ENCODE measurements at regions not wholly inside any gene's neighbourhood (a gene's known extent, or its start where the extent isn't known, plus 50 kb on each side); places are given as distances from the start of the nearest gene placed in this dataset.
A peak's percentile ranks its signal among the peaks of the same experiment; 100 is the strongest.

- TF ChIP-seq CTCF (IDR thresholded peaks at IDR 0.05) = no peak
- H3K27ac ChIP-seq = no peak overlapping the region
- H3K4me1 ChIP-seq = no peaks in the 10 kb centered on the region
- H3K9me3 ChIP-seq = no peaks in the 10 kb centered on the region
- DNase-seq (no peak), ATAC-seq (peak in 1 of 2 donors; percentile 35)
- H3K27me3 ChIP-seq (ENCODE audit: low read depth) = no peaks in the 10 kb centered on the region
- intact Hi-C loops (cut with DNase I) = no loop called here
- H3K36me3 ChIP-seq = no peaks in the 10 kb centered on the region
- no peak overlapping the region for H3K4me3 ChIP-seq
Observed at GRCh38 chr10:21083861-21084260, 186.8 kb upstream of the NEBL start.

- Histone ChIP-seq H3K27me3 (ENCODE audit: low read depth) (no peaks in the 10 kb centered on the region), H3K27ac (no peak overlapping the region), H3K4me1 (no peaks in the 10 kb centered on the region), H3K9me3 (no peaks in the 10 kb centered on the region), H3K36me3 (no peaks in the 10 kb centered on the region), H3K4me3 (no peak overlapping the region)
- intact Hi-C loops (cut with DNase I) = no loop called here
- no peak for ATAC-seq
- DNase-seq = no peak
- TF ChIP-seq CTCF (IDR thresholded peaks at IDR 0.05) = no peak
Observed at GRCh38 chr10:21082206-21082605, 185.1 kb upstream of the NEBL start.

GRCh38 chr10:21080261-21080660, 183.2 kb upstream of the NEBL start:
- no peak for DNase-seq
- no peaks in the 10 kb centered on the region for H3K27me3 ChIP-seq (ENCODE audit: low read depth)
- no peaks in the 10 kb centered on the region for H3K36me3 ChIP-seq
- no peaks in the 10 kb centered on the region for H3K9me3 ChIP-seq
- no peak overlapping the region for H3K4me3 ChIP-seq
- H3K27ac ChIP-seq = no peak overlapping the region
- H3K4me1 ChIP-seq = no peaks in the 10 kb centered on the region
- ATAC-seq = no peak
- no peak for TF ChIP-seq CTCF (IDR thresholded peaks at IDR 0.05)
- intact Hi-C loops (cut with DNase I) = no loop called here

GRCh38 chr10:21079330-21079658, 182.2 kb upstream of the NEBL start:
- no peak overlapping the region for H3K4me3 ChIP-seq
- H3K4me1 ChIP-seq = no peaks in the 10 kb centered on the region
- no peak for TF ChIP-seq CTCF (IDR thresholded peaks at IDR 0.05)
- H3K9me3 ChIP-seq = no peaks in the 10 kb centered on the region
- ATAC-seq = no peak
- no peak overlapping the region for H3K27ac ChIP-seq
- DNase-seq = no peak
- H3K36me3 ChIP-seq = no peaks in the 10 kb centered on the region
- H3K27me3 ChIP-seq (ENCODE audit: low read depth) = no peaks in the 10 kb centered on the region
- intact Hi-C loops (cut with DNase I) = no loop called here

- no peak overlapping the region for H3K27ac ChIP-seq
- H3K4me1 ChIP-seq = no peaks in the 10 kb centered on the region
- intact Hi-C loops (cut with DNase I) = no loop called here
- no peaks in the 10 kb centered on the region for H3K36me3 ChIP-seq
- TF ChIP-seq CTCF (IDR thresholded peaks at IDR 0.05) = peak; percentile 71
- no peaks in the 10 kb centered on the region for H3K9me3 ChIP-seq
- H3K27me3 ChIP-seq (ENCODE audit: low read depth) = no peaks in the 10 kb centered on the region
- DNase-seq (peak; percentile 56), ATAC-seq (peak; percentile 82 to 88)
- H3K4me3 ChIP-seq = no peak overlapping the region
Observed at GRCh38 chr10:21078410-21079329, 181.6 kb upstream of the NEBL start.

Measured in lower lobe of right lung (tissue), 2 donors.